Muscle layer of colon (tissue), 2 donors: ENCODE measurements at regions not wholly inside any gene's neighbourhood (a gene's known extent, or its start where the extent isn't known, plus 50 kb on each side); places are given as distances from the start of the nearest gene placed in this dataset.

Experiments used
- H3K27ac ChIP-seq: one replicate; pipeline ENCODE4 v1.7.0; 2013; ENCODE audit warnings: low read depth, mild to moderate bottlenecking, low read length, moderate library complexity
- H3K27me3 ChIP-seq, 2 donors: one replicate each; pipeline ENCODE4 v1.7.0; 2013; ENCODE audit warnings: low read length in 2 of 2, mild to moderate bottlenecking in 2 of 2; ENCODE audit not compliant: insufficient read depth in 2 of 2, control insufficient read depth in 1 of 2
- H3K36me3 ChIP-seq: one replicate; pipeline ENCODE4 v1.7.0; 2013; ENCODE audit warnings: mild to moderate bottlenecking, low read length; ENCODE audit not compliant: insufficient read depth
- H3K4me1 ChIP-seq: one replicate; pipeline ENCODE4 v1.7.0; 2013; ENCODE audit warnings: mild to moderate bottlenecking, low read length; ENCODE audit not compliant: insufficient read depth
- H3K4me3 ChIP-seq, 2 donors: one replicate each; pipeline ENCODE4 v1.7.0; 2013; ENCODE audit warnings: low read length in 2 of 2, low read depth in 1 of 2, mild to moderate bottlenecking in 1 of 2, moderate library complexity in 1 of 2
- H3K9ac ChIP-seq: one replicate; pipeline ENCODE4 v1.7.0; 2013; ENCODE audit warnings: low read length
- H3K9me3 ChIP-seq: one replicate; pipeline ENCODE4 v1.7.0; 2013; ENCODE audit warnings: mild to moderate bottlenecking, low read length
- donor health status: abdominal sarcoma.
- donor health status: Adenocarcinoma of cecum.

DNA sequence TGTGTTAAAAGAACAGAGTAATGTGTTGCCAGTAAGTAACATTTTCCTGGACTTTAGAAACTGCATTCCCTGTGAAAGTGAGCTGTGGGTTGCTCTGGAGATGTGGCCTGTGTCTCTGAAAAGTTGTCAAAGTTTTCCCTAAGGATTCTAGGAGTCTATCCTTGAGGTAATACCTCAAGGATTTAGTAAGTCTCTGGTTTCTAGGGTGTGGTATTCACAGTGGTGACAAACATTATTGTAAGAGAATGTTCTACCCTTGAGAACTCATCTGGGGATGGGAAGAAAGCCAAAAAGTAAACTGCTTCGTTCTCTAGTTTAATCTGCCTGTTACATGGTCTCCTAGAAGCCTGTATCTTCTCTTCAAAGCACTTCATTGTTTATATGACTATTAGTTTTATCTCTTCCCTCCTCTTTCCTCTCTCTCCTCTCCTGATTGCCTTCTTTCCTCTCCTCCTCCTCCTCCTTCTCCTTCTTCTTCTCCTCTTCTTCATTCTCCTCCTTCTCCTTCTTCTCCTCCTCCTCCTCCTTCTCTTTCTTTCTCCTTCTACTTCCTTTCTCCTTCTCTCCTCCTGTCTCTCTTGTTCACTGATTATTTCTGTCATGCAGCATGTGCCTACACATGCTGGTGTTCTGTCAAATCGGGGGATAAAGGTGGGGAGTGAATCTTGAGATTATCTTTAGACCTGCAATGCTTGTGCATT lies 321.3 kb downstream of the PTTG2 start:
- Histone ChIP-seq H3K27me3 (no peaks in the 10 kb centered on the region), H3K4me3 (no peak overlapping the region), H3K9ac (no peak overlapping the region), H3K36me3 (no peaks in the 10 kb centered on the region), H3K27ac (no peak overlapping the region), H3K4me1 (peaks cover 13% of the 10 kb centered on the region), H3K9me3 (no peaks in the 10 kb centered on the region)

- Histone ChIP-seq H3K4me1 (peaks cover 13% of the 10 kb centered on the region), H3K4me3 (no peak overlapping the region), H3K9me3 (no peaks in the 10 kb centered on the region), H3K9ac (no peak overlapping the region), H3K27ac (no peak overlapping the region), H3K27me3 (no peaks in the 10 kb centered on the region), H3K36me3 (no peaks in the 10 kb centered on the region)
These were observed 323.5 kb downstream of the PTTG2 start for GRCh38 chr4:38283724-38284123.

GRCh38 chr4:38284294-38285030 lies 324.3 kb downstream of the PTTG2 start:
- H3K9me3 ChIP-seq = no peaks in the 10 kb centered on the region
- peaks cover 13% of the 10 kb centered on the region for H3K4me1 ChIP-seq
- no peak overlapping the region for H3K9ac ChIP-seq
- H3K27me3 ChIP-seq = no peaks in the 10 kb centered on the region
- H3K4me3 ChIP-seq = no peak overlapping the region
- H3K36me3 ChIP-seq = no peaks in the 10 kb centered on the region
- no peak overlapping the region for H3K27ac ChIP-seq

GRCh38 chr4:38287101-38287851 lies 327.1 kb downstream of the PTTG2 start:
- Histone ChIP-seq H3K27me3 (no peaks in the 10 kb centered on the region), H3K4me1 (no peaks in the 10 kb centered on the region), H3K4me3 (no peak overlapping the region), H3K27ac (no peak overlapping the region), H3K9ac (no peak overlapping the region), H3K36me3 (no peaks in the 10 kb centered on the region), H3K9me3 (no peaks in the 10 kb centered on the region)

DNA sequence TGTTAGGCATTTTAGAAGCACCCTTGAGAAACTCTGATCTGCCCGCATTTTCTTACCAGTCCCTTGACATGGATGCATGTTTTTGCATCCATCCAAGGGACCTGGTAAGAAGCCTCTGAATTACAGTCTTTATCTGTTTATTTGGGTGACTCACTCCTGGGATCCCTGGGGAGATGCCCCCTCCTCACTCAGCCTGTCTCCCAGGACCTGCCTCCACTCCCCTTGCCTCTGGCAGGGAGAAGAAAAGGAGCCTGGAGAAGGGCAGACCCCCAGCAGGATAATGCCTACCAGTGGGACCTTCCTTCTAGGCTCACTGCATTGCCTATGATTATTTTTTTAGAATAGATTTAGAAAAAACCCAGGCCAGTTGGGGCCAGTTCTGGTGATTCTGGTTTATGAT lies 329.4 kb downstream of the PTTG2 start:
- no peaks in the 10 kb centered on the region for H3K4me1 ChIP-seq
- H3K9ac ChIP-seq = no peak overlapping the region
- no peaks in the 10 kb centered on the region for H3K9me3 ChIP-seq
- H3K36me3 ChIP-seq = no peaks in the 10 kb centered on the region
- no peaks in the 10 kb centered on the region for H3K27me3 ChIP-seq
- H3K4me3 ChIP-seq = no peak overlapping the region
- H3K27ac ChIP-seq = no peak overlapping the region

DNA sequence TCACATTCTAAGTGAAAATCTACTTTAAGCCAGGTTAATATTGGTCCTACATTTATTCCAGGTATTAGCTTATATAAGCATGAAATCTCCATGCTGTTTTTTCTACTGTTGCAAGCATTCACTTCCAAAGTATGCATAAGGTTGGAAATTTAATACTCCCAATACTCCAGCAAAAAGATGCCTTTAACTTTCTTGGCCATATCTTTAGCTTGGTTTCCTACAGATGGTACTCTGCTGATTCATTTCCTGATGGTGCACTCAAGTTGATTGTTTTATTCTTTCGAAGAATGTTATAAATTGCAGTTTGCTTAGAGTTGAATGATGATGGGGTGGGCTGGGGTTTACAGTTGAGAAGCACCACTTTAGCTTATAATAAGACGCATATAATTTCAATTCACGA lies 330.2 kb downstream of the PTTG2 start:
- Histone ChIP-seq H3K4me3 (no peak overlapping the region), H3K9ac (no peak overlapping the region), H3K36me3 (no peaks in the 10 kb centered on the region), H3K27me3 (no peaks in the 10 kb centered on the region), H3K9me3 (no peaks in the 10 kb centered on the region), H3K4me1 (no peaks in the 10 kb centered on the region), H3K27ac (no peak overlapping the region)

DNA sequence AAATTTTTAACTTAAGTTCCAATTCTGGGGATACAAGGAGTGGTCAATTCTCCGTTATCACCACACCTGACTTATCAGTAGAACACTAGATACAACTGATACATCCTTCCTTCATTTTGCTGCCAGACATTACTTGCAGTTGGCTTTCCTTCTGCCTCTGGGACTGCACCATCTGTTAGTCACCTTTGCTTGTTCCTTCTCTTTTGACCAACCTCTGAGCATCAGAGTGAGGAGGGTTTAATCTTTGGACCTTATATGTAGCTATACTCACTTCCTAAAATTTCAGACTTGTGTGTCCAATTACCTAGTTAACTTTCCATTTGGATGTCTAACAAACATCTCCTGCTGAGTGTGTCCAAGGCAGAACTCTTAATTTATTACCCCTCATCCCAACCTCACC lies 330.7 kb downstream of the PTTG2 start:
- Histone ChIP-seq H3K9me3 (no peaks in the 10 kb centered on the region), H3K4me3 (no peak overlapping the region), H3K27me3 (no peaks in the 10 kb centered on the region), H3K4me1 (no peaks in the 10 kb centered on the region), H3K36me3 (no peaks in the 10 kb centered on the region), H3K9ac (no peak overlapping the region), H3K27ac (no peak overlapping the region)

DNA sequence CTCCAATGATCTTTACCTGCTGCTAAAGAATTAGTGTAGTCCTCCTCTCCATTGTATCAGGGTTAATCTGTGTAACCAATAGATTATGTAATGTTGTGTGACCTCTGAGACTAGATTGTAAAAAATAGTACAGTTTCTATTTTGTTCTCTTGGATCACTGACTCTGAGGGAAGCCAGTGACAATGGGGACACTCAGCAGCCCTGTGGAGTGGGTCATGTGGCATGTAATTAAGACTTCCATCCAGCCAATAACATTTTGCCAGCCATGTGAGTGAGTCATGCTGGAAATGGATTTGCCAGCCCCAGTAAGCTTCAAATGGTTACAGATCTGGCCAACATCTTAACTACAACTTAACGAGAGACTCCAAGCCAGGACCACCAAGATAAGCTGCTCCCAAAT lies 332.3 kb downstream of the PTTG2 start:
- Histone ChIP-seq H3K9me3 (no peaks in the 10 kb centered on the region), H3K36me3 (no peaks in the 10 kb centered on the region), H3K27ac (no peak overlapping the region), H3K9ac (no peak overlapping the region), H3K27me3 (no peaks in the 10 kb centered on the region), H3K4me3 (no peak overlapping the region), H3K4me1 (no peaks in the 10 kb centered on the region)

- Histone ChIP-seq H3K27me3 (no peaks in the 10 kb centered on the region), H3K4me3 (no peak overlapping the region)
These were observed 334.0 kb downstream of the PTTG2 start for GRCh38 chr4:38294238-38294637.

GRCh38 chr4:38297061-38297460 lies 336.9 kb downstream of the PTTG2 start:
- Histone ChIP-seq H3K27ac (no peak overlapping the region), H3K9ac (no peak overlapping the region), H3K36me3 (no peaks in the 10 kb centered on the region), H3K9me3 (no peaks in the 10 kb centered on the region), H3K4me3 (no peak overlapping the region), H3K4me1 (no peaks in the 10 kb centered on the region), H3K27me3 (no peaks in the 10 kb centered on the region)

More at GRCh38 chr4:38294238-38294637, 334.0 kb downstream of the PTTG2 start:
- Histone ChIP-seq H3K9me3 (no peaks in the 10 kb centered on the region), H3K9ac (no peak overlapping the region), H3K4me1 (no peaks in the 10 kb centered on the region), H3K27ac (no peak overlapping the region), H3K36me3 (no peaks in the 10 kb centered on the region)

GRCh38 chr4:38298868-38299713 lies 338.9 kb downstream of the PTTG2 start:
- H3K27ac ChIP-seq = no peak overlapping the region
- no peak overlapping the region for H3K9ac ChIP-seq
- H3K9me3 ChIP-seq = no peaks in the 10 kb centered on the region
- no peak overlapping the region for H3K4me3 ChIP-seq
- H3K36me3 ChIP-seq = no peaks in the 10 kb centered on the region
- no peaks in the 10 kb centered on the region for H3K27me3 ChIP-seq
- no peaks in the 10 kb centered on the region for H3K4me1 ChIP-seq
